ENCODE measurements at regions not wholly inside any gene's neighbourhood (a gene's known extent, or its start where the extent isn't known, plus 50 kb on each side); places are given as distances from the start of the nearest gene placed in this dataset.

GRCh38 chr2:120807751-120808150, 72.1 kb downstream of the GLI2 start:
- ChIA-PET POLR2A (no interaction called here), CTCF (ENCODE audit: low intra/inter-chr PET ratio, low total read pairs) (no interaction called here)
- no TSS peak for BruUV-seq (replicated peaks)
- intact Hi-C loops (cut with micrococcal nuclease; ENCODE audit: unreplicated experiment) = no loop called here
- H3K36me3 ChIP-seq (replicated peaks in 1 of 2; ENCODE audit: control insufficient read depth in 1 of 2, insufficient read depth in 2 of 2, low read length in 2 of 2) = no peaks in the 10 kb centered on the region
- DNase-seq (ENCODE audit: low spot score) (no peak), ATAC-seq (no peak), FAIRE-seq (no peak)
- H3K4me2 ChIP-seq (ENCODE audit: low read depth, low read length) = no peak overlapping the region
- 18% methylated on average over 8 of the region's 10 CpGs for WGBS (ENCODE audit: low lambda C conversion rate)
- H3K79me2 ChIP-seq (ENCODE audit: insufficient read depth, low read length) = no peaks in the 10 kb centered on the region
- peaks cover 16 to 89% of the 10 kb centered on the region in 2 experiments; a peak in 4 of 5 replicates for H3K27me3 ChIP-seq (ENCODE audit: control insufficient read depth in 1 of 2, insufficient read depth in 2 of 2, low read length in 2 of 2)
- peaks cover 6% of the 10 kb centered on the region; the same call in 1 of the 2 replicates for H4K20me1 ChIP-seq (ENCODE audit: insufficient read depth, low read length)
- H3K9ac ChIP-seq (ENCODE audit: insufficient read depth, low read depth, low read length) = no peak overlapping the region
- H3K4me3 ChIP-seq (replicated peaks in 1 of 3; ENCODE audit: insufficient read depth in 1 of 3, low read depth in 2 of 3, low read length in 3 of 3) = no peak overlapping the region
- H3K27ac ChIP-seq (ENCODE audit: extremely low read length, insufficient read depth, low read length) = no peak overlapping the region
- H3K4me1 ChIP-seq (ENCODE audit: insufficient read depth, low read length) = no peaks in the 10 kb centered on the region
- no peak overlapping the region for H2AFZ ChIP-seq (ENCODE audit: low read length)
- in situ Hi-C loops (cut with HindIII; ENCODE audit: extremely low pct_ligation_motif_present, low pct_unique_long_range_greater_than_20kb) = no loop called here
- no peaks in the 10 kb centered on the region for H3K9me3 ChIP-seq (ENCODE audit: low read length)
- TF ChIP-seq, protein P1, sequence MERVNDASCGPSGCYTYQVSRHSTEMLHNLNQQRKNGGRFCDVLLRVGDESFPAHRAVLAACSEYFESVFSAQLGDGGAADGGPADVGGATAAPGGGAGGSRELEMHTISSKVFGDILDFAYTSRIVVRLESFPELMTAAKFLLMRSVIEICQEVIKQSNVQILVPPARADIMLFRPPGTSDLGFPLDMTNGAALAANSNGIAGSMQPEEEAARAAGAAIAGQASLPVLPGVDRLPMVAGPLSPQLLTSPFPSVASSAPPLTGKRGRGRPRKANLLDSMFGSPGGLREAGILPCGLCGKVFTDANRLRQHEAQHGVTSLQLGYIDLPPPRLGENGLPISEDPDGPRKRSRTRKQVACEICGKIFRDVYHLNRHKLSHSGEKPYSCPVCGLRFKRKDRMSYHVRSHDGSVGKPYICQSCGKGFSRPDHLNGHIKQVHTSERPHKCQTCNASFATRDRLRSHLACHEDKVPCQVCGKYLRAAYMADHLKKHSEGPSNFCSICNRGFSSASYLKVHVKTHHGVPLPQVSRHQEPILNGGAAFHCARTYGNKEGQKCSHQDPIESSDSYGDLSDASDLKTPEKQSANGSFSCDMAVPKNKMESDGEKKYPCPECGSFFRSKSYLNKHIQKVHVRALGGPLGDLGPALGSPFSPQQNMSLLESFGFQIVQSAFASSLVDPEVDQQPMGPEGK (CRISPR knock-in tag; IDR thresholded peaks at IDR 0.05) = no peak
- TF ChIP-seq KAT7 (CRISPR knock-in tag; IDR thresholded peaks at IDR 0.05; ENCODE audit: borderline replicate concordance) (no peak), WIZ (CRISPR knock-in tag; IDR thresholded peaks at IDR 0.05) (no peak), FOXA1 (IDR thresholded peaks at IDR 0.05) (no peak), FOXA1 (CRISPR knock-in tag; IDR thresholded peaks at IDR 0.05) (no peak), ZNF879 (CRISPR knock-in tag; IDR thresholded peaks at IDR 0.05) (no peak), RBM22 (optimal IDR thresholded peaks at IDR 0.05; ENCODE audit: low read length) (no peak), SRSF4 (IDR thresholded peaks at IDR 0.05; ENCODE audit: low read depth, low read length, poor library complexity, severe bottlenecking) (no peak), FOXJ3 (CRISPR knock-in tag; IDR thresholded peaks at IDR 0.05; ENCODE audit: borderline replicate concordance) (no peak), KLF12 (CRISPR knock-in tag; IDR thresholded peaks at IDR 0.05; ENCODE audit: borderline replicate concordance) (no peak), ZNF644 (CRISPR knock-in tag; IDR thresholded peaks at IDR 0.05; ENCODE audit: low read depth) (no peak), POGZ (CRISPR knock-in tag; IDR thresholded peaks at IDR 0.05) (no peak), BRF2 (CRISPR knock-in tag; IDR thresholded peaks at IDR 0.05) (no peak), ZNF549 (CRISPR knock-in tag; IDR thresholded peaks at IDR 0.05) (no peak)
- TF ChIP-seq, protein P2, sequence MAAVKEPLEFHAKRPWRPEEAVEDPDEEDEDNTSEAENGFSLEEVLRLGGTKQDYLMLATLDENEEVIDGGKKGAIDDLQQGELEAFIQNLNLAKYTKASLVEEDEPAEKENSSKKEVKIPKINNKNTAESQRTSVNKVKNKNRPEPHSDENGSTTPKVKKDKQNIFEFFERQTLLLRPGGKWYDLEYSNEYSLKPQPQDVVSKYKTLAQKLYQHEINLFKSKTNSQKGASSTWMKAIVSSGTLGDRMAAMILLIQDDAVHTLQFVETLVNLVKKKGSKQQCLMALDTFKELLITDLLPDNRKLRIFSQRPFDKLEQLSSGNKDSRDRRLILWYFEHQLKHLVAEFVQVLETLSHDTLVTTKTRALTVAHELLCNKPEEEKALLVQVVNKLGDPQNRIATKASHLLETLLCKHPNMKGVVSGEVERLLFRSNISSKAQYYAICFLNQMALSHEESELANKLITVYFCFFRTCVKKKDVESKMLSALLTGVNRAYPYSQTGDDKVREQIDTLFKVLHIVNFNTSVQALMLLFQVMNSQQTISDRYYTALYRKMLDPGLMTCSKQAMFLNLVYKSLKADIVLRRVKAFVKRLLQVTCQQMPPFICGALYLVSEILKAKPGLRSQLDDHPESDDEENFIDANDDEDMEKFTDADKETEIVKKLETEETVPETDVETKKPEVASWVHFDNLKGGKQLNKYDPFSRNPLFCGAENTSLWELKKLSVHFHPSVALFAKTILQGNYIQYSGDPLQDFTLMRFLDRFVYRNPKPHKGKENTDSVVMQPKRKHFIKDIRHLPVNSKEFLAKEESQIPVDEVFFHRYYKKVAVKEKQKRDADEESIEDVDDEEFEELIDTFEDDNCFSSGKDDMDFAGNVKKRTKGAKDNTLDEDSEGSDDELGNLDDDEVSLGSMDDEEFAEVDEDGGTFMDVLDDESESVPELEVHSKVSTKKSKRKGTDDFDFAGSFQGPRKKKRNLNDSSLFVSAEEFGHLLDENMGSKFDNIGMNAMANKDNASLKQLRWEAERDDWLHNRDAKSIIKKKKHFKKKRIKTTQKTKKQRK (IDR thresholded peaks at IDR 0.05; ENCODE audit: low read length) = no peak
- TF ChIP-seq, protein P3, sequence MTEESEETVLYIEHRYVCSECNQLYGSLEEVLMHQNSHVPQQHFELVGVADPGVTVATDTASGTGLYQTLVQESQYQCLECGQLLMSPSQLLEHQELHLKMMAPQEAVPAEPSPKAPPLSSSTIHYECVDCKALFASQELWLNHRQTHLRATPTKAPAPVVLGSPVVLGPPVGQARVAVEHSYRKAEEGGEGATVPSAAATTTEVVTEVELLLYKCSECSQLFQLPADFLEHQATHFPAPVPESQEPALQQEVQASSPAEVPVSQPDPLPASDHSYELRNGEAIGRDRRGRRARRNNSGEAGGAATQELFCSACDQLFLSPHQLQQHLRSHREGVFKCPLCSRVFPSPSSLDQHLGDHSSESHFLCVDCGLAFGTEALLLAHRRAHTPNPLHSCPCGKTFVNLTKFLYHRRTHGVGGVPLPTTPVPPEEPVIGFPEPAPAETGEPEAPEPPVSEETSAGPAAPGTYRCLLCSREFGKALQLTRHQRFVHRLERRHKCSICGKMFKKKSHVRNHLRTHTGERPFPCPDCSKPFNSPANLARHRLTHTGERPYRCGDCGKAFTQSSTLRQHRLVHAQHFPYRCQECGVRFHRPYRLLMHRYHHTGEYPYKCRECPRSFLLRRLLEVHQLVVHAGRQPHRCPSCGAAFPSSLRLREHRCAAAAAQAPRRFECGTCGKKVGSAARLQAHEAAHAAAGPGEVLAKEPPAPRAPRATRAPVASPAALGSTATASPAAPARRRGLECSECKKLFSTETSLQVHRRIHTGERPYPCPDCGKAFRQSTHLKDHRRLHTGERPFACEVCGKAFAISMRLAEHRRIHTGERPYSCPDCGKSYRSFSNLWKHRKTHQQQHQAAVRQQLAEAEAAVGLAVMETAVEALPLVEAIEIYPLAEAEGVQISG (CRISPR knock-in tag; IDR thresholded peaks at IDR 0.05) = no peak

All from HepG2 (cell line).